BJ (cell line): ENCODE measurements at regions not wholly inside any gene's neighbourhood (a gene's known extent, or its start where the extent isn't known, plus 50 kb on each side); places are given as distances from the start of the nearest gene placed in this dataset.

Experiments used
- CTCF ChIA-PET: fragments of 350-600 bp; formaldehyde crosslinking; extraction: SDS; loops from one replicate; lab custom pipeline; 2021; ENCODE audit warnings: antibody characterized with exemption, inconsistent platforms; lab: Yijun Ruan, JAX
- POLR2A ChIA-PET: fragments of 300-600 bp; sonication (Branson Sonifier 250); formaldehyde crosslinking; extraction: SDS; loops from one replicate; lab custom pipeline; 2021; ENCODE audit warnings: antibody characterized with exemption; lab: Charles Lee
- DNase-seq: peaks from one replicate; pipeline ENCODE4 v3.0.0-alpha.2; 2011; ENCODE audit warnings: low read depth
- H3K27me3 ChIP-seq: 2 replicates; pipeline ENCODE4 v1.6.0; 2011; ENCODE audit warnings: low read length; ENCODE audit not compliant: control insufficient read depth, insufficient read depth
- H3K36me3 ChIP-seq: 2 replicates; pipeline ENCODE4 v1.5.1; 2011; ENCODE audit warnings: low read length; ENCODE audit not compliant: control insufficient read depth, insufficient read depth
- H3K4me3 ChIP-seq: 2 replicates; pipeline ENCODE4 v1.5.1; 2011; ENCODE audit warnings: low read depth, mild to moderate bottlenecking, control low read depth, low read length
- TF ChIP-seq, protein P1 (sequence below): IDR thresholded peaks from 2 replicates; pipeline ENCODE4 v1.5.1; 2011; ENCODE audit warnings: low read depth, mild to moderate bottlenecking, control low read depth, inconsistent platforms, low read length, moderate library complexity; ENCODE audit not compliant: insufficient read depth

- ChIA-PET POLR2A (no interaction called here), CTCF (no interaction called here)
- Histone ChIP-seq H3K4me3 (no peak overlapping the region), H3K36me3 (no peaks in the 10 kb centered on the region), H3K27me3 (no peaks in the 10 kb centered on the region)
- TF ChIP-seq, protein P1, sequence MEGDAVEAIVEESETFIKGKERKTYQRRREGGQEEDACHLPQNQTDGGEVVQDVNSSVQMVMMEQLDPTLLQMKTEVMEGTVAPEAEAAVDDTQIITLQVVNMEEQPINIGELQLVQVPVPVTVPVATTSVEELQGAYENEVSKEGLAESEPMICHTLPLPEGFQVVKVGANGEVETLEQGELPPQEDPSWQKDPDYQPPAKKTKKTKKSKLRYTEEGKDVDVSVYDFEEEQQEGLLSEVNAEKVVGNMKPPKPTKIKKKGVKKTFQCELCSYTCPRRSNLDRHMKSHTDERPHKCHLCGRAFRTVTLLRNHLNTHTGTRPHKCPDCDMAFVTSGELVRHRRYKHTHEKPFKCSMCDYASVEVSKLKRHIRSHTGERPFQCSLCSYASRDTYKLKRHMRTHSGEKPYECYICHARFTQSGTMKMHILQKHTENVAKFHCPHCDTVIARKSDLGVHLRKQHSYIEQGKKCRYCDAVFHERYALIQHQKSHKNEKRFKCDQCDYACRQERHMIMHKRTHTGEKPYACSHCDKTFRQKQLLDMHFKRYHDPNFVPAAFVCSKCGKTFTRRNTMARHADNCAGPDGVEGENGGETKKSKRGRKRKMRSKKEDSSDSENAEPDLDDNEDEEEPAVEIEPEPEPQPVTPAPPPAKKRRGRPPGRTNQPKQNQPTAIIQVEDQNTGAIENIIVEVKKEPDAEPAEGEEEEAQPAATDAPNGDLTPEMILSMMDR = no peak
- DNase-seq = no peak
These were observed 222.6 kb upstream of the C1orf174 start for GRCh38 chr1:4122513-4123160.

DNA sequence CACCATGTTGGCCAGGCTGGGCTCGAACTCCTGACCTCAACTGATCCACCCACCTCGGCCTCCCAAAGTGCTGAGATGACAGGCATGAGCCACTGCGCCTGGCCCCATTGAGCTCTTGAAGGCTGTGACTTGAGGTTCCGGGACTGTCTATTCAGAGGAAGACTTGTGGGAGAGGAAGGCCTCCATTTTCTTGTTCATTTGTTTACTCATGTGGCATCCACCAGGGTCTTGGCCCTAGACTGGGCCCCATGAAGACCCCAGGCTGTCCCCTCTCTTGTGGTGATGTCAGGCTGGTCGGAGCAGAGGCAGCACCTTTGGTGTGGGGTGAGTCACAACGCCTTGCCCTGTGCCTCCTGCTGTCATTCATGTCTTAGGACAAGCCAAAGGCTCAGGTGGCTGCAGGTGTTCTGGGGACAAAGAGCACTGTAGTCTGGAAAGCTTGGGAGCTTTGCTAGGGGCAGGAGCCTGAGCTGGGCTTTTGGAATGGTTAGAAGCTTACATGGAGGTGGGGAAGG is 224.6 kb upstream of the C1orf174 start:
- POLR2A ChIA-PET = no interaction called here
- CTCF ChIA-PET = no interaction called here
- no peaks in the 10 kb centered on the region for H3K27me3 ChIP-seq
- no peak overlapping the region for H3K4me3 ChIP-seq
- TF ChIP-seq, protein P1 = no peak
- H3K36me3 ChIP-seq = no peaks in the 10 kb centered on the region
- no peak for DNase-seq

GRCh38 chr1:4126251-4126650 is 226.2 kb upstream of the C1orf174 start:
- Histone ChIP-seq H3K27me3 (no peaks in the 10 kb centered on the region), H3K36me3 (no peaks in the 10 kb centered on the region), H3K4me3 (no peak overlapping the region)
- CTCF ChIA-PET = no interaction called here
- POLR2A ChIA-PET = no interaction called here
- DNase-seq = no peak
- TF ChIP-seq, protein P1 = no peak

DNA sequence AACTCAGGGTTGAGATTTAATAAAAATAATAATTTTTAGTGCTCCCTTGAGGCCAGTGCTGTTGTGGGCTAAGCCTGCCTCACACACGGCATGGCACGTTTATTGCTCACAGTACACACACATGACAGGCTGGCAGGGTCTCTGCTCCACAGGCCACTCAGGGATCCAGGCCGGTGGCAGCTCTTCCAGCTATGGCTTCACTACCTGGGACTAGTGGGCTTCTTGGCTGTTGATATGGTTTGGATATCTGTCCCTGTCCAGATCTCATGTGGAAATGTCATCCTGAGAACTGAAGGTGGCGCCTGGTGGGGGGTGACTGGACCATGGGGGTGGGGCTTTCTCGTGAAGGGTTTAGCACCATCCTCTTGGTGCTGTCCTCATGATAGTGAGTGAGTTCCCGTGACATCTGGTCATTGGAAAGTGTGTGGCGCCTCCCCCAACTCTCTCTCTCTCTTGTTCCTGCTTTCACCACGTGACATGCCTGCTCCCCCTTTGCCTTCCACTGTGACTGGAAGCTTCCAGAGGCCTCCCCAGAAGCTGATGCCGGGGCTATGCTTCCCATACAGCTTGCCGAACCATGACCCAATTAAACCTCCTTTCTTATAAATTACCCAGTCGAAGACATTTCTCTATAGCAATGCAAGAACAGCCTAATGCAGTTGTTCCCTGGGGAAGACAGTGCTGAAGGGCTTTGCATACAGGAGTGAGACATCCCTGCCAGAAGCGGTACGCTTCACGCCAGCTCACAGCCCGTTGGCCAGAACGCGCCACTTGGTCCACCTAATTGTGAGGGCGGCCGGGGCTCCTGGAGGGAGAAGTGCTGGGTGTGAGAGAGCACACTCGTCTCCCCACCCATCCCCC is 226.9 kb upstream of the C1orf174 start:
- ChIA-PET CTCF (no interaction called here), POLR2A (no interaction called here)
- Histone ChIP-seq H3K27me3 (no peaks in the 10 kb centered on the region), H3K4me3 (no peak overlapping the region), H3K36me3 (no peaks in the 10 kb centered on the region)
- TF ChIP-seq, protein P1 = no peak
- DNase-seq = no peak

DNA sequence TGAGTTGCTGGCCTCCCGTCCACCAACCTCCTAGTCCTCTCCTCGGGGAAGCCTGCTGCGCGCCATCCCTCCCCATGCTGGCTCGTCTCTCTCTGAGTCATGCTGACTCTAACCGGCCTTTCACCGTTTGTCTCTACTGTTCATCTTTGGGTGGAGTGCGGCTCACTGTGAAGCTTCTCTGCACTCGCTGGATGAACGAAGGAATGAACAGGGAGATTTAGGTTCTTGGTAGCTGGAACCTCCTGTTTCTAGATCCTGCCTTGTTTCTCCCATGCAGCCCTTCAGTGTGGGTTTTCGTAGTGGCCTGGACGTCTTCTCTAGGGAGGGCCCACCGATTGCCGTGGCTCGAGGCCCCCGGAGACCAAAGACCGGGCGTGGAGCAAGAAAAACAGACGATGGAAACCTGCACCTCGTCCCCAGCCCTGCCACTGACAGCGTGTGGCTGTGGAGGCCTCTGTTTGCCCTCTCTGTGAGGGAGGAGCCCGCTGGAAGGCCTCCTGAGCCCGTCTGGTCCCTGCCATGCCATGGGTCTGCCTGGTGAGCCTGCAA is 227.6 kb upstream of the C1orf174 start:
- no peaks in the 10 kb centered on the region for H3K27me3 ChIP-seq
- ChIA-PET POLR2A (no interaction called here), CTCF (no interaction called here)
- no peaks in the 10 kb centered on the region for H3K36me3 ChIP-seq
- no peak for DNase-seq
- TF ChIP-seq, protein P1 = no peak
- no peak overlapping the region for H3K4me3 ChIP-seq
